Muscle of leg (tissue), 3 donors: ENCODE measurements at regions not wholly inside any gene's neighbourhood (a gene's known extent, or its start where the extent isn't known, plus 50 kb on each side); places are given as distances from the start of the nearest gene placed in this dataset.

ENCODE experiments used
- DNase-seq: peaks from one replicate; pipeline ENCODE4 v3.0.0; 2013
- H3K27ac ChIP-seq: one replicate; pipeline ENCODE4 v1.5.1; 2013; ENCODE audit warnings: mild to moderate bottlenecking, low read length, control low read depth
- H3K27me3 ChIP-seq: one replicate; pipeline ENCODE4 v1.6.1; 2013; ENCODE audit warnings: low read length; ENCODE audit not compliant: control insufficient read depth, insufficient read depth
- H3K36me3 ChIP-seq: one replicate; pipeline ENCODE4 v1.6.1; 2013; ENCODE audit warnings: low read length; ENCODE audit not compliant: control insufficient read depth, insufficient read depth
- H3K4me1 ChIP-seq: one replicate; pipeline ENCODE4 v1.6.1; 2013; ENCODE audit warnings: low read length; ENCODE audit not compliant: control insufficient read depth, insufficient read depth
- H3K4me3 ChIP-seq: one replicate; pipeline ENCODE4 v1.5.1; 2013; ENCODE audit warnings: low read length, control low read depth
- H3K9me3 ChIP-seq: replicated peaks from 2 replicates; pipeline ENCODE4 v1.6.1; 2013; ENCODE audit warnings: low read depth, low read length; ENCODE audit not compliant: control insufficient read depth
- WGBS: methylation state at CpG from one replicate; pipeline ENCODE4 v1.1.5; 2013; ENCODE audit warnings: missing lambda C conversion rate; ENCODE audit not compliant: insufficient coverage; 5-methylcytosine and 5-hydroxymethylcytosine counted together

DNA sequence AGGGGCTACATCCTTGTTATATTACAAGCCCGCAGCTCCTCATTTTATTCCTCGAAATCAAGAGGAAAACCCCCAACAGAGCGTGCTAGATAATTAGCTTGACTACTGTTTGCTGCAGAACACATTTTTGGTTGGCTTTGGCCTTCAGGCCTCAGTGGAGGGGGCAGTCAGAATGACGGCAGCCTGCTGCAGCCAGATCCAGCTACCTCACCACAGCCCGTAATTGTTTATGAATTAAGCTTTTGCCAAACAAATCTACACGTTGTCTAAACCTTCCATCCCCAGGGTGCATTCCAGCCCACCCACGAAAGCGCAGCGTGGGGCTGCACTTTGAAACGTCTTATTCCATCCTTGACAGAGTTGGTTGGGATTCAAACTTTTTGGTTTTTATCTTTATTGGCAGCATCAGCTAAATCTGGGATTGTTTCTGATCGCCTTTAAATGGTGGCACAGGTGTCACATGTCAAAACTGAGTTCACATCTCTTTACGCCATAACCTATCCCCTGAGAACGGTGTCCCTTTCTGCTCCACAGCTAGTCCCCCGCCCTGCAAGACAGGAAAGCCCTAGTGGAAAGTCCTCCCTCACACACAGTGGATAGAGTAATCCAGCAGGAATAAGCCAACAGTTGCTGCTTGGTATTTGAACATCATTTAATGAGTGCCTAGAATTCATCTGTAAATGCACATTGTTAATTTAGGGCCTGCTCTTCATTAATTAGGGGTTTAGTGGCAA lies 195.5 kb downstream of the LMO4 start:
- Histone ChIP-seq H3K4me1 (peaks cover 5% of the 10 kb centered on the region), H3K4me3 (no peak overlapping the region), H3K36me3 (no peaks in the 10 kb centered on the region), H3K27me3 (no peaks in the 10 kb centered on the region), H3K9me3 (no peaks in the 10 kb centered on the region), H3K27ac (no peak overlapping the region)
- DNase-seq: peak; percentile 27
- 48% methylated on average over 8 of the region's 14 CpGs for WGBS

DNA sequence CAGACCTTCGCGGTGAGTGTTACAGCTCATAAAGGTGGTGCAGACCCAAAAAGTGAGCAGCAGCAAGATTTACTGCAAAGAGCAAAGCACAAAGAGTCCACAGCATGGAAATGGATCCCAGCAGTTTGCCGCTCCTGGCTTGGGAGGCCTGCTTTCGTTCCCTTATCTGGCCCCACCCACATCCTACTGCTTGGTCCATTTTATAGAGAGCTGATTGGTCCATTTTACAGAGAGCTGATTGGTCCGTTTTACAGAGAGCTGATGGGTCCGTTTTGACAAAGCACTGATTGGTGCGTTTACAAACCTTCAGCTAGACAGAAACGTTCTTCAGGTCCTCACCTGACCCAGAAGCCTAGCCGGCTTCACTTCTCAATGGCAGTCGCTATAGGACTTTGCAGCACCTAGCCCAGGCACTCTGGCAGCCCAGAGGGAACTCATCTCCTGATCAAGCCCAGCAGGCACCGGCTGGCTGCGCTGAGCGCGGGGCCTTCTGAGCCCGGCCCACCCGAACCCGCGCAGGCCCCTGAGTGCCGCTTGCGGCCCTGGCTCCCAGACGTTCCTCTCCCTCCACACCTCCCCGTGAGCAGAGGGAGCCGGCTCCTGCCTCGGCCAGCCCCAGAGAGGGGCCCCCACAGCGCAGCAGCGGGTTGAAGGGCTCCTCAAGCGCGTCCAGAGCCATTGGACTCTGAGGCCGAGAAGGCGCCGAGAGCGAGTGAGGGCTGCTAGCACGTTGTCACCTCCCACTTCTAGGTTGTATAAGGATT lies 200.3 kb downstream of the LMO4 start:
- 95% methylated on average over 16 of the region's 33 CpGs for WGBS
- DNase-seq: no peak

GRCh38 chr1:87530042-87530807 lies 201.5 kb downstream of the LMO4 start:
- WGBS: 89% methylated on average over 5 of the region's 7 CpGs
- Histone ChIP-seq H3K4me1 (no peaks in the 10 kb centered on the region), H3K36me3 (no peaks in the 10 kb centered on the region), H3K27ac (no peak overlapping the region), H3K27me3 (no peaks in the 10 kb centered on the region), H3K4me3 (no peak overlapping the region), H3K9me3 (no peaks in the 10 kb centered on the region)
- DNase-seq: no peak

More for the DNA sequence above, 200.3 kb downstream of the LMO4 start:
- Histone ChIP-seq H3K36me3 (no peaks in the 10 kb centered on the region), H3K4me1 (peaks cover 2% of the 10 kb centered on the region), H3K9me3 (no peaks in the 10 kb centered on the region), H3K27me3 (no peaks in the 10 kb centered on the region), H3K4me3 (no peak overlapping the region), H3K27ac (no peak overlapping the region)

- Histone ChIP-seq H3K4me3 (no peak overlapping the region), H3K27me3 (no peaks in the 10 kb centered on the region), H3K4me1 (no peaks in the 10 kb centered on the region), H3K9me3 (peaks cover 4% of the 10 kb centered on the region), H3K36me3 (no peaks in the 10 kb centered on the region), H3K27ac (no peak overlapping the region)
- DNase-seq: peak; percentile 21
- WGBS: no CpG with 5 or more reads among the region's 1 CpG
These were observed 206.9 kb downstream of the LMO4 start for GRCh38 chr1:87535551-87535950.

GRCh38 chr1:87539147-87539546 lies 210.5 kb downstream of the LMO4 start:
- no peaks in the 10 kb centered on the region for H3K36me3 ChIP-seq
- H3K4me3 ChIP-seq: no peak overlapping the region
- DNase-seq: no peak
- WGBS: 75% methylated on average over 1 of the region's 1 CpG
- H3K27ac ChIP-seq: no peak overlapping the region
- no peaks in the 10 kb centered on the region for H3K27me3 ChIP-seq
- H3K4me1 ChIP-seq: no peaks in the 10 kb centered on the region
- peaks cover 9% of the 10 kb centered on the region for H3K9me3 ChIP-seq

- DNase-seq: no peak
- no CpG with 5 or more reads among the region's 2 CpGs for WGBS
- Histone ChIP-seq H3K4me3 (no peak overlapping the region), H3K27me3 (no peaks in the 10 kb centered on the region), H3K4me1 (no peaks in the 10 kb centered on the region), H3K36me3 (no peaks in the 10 kb centered on the region), H3K9me3 (peaks cover 16% of the 10 kb centered on the region), H3K27ac (no peak overlapping the region)
These were observed 214.0 kb downstream of the LMO4 start for GRCh38 chr1:87542697-87543096.

- Histone ChIP-seq H3K27ac (no peak overlapping the region), H3K27me3 (no peaks in the 10 kb centered on the region), H3K4me1 (no peaks in the 10 kb centered on the region), H3K9me3 (peaks cover 7% of the 10 kb centered on the region), H3K4me3 (no peak overlapping the region), H3K36me3 (no peaks in the 10 kb centered on the region)
- DNase-seq: peak; percentile 12
- WGBS: no CpG with 5 or more reads among the region's 1 CpG
These were observed 221.1 kb downstream of the LMO4 start for GRCh38 chr1:87549738-87550137.

DNA sequence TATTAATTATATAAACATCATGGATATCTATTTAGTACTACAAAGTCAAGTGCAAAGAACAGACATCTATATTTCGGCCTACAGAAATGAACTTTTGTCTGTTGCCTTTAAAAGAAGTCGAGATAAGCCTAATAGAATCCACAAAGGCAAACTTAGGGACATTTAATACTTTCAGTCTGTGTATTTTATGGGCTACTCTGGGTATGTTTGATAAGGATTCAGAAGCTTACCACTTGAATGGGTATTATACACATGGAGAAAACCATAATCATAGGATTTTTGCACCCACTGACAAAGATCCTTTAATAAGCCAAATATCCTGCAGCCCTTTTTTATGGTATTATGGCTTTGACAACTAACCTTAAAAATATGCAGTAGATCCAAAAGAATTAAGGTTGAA lies 224.8 kb downstream of the LMO4 start:
- Histone ChIP-seq H3K27me3 (no peaks in the 10 kb centered on the region), H3K4me3 (no peak overlapping the region), H3K27ac (no peak overlapping the region), H3K4me1 (no peaks in the 10 kb centered on the region), H3K9me3 (no peaks in the 10 kb centered on the region), H3K36me3 (no peaks in the 10 kb centered on the region)
- no peak for DNase-seq
- WGBS: no CpG with 5 or more reads among the region's 2 CpGs

DNA sequence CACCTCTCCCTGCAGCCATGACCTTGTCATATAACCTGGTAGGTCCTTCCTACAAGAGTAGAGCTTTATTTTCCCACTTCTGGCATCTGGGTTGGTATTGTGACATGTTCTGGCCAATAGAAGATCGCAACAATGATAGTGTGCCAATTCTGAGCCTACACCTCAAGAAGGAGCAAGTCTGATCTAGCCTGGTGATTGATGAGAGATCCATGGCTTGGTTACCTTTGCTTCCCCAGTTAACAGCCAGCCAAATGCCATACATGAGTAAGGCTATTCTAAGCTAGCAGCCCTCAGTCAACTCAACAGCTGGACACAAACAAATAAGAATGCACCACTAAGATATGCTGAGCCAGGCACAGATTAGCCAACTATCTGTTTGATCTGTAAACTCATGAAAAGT lies 226.7 kb downstream of the LMO4 start:
- Histone ChIP-seq H3K27me3 (no peaks in the 10 kb centered on the region), H3K4me3 (no peak overlapping the region), H3K9me3 (no peaks in the 10 kb centered on the region), H3K4me1 (no peaks in the 10 kb centered on the region), H3K27ac (no peak overlapping the region), H3K36me3 (no peaks in the 10 kb centered on the region)
- no CpG with 5 or more reads among the region's 1 CpG for WGBS
- no peak for DNase-seq

- WGBS: 100% methylated on average over 1 of the region's 3 CpGs
- no peak for DNase-seq
These were observed 227.6 kb downstream of the LMO4 start for GRCh38 chr1:87556326-87556725.

More at GRCh38 chr1:87556326-87556725, 227.6 kb downstream of the LMO4 start:
- H3K9me3 ChIP-seq: no peaks in the 10 kb centered on the region
- H3K4me3 ChIP-seq: no peak overlapping the region
- H3K36me3 ChIP-seq: no peaks in the 10 kb centered on the region
- H3K27me3 ChIP-seq: no peaks in the 10 kb centered on the region
- H3K4me1 ChIP-seq: no peaks in the 10 kb centered on the region
- no peak overlapping the region for H3K27ac ChIP-seq
